Mesenchymal stem cell (in vitro differentiated cells and primary cell): ENCODE measurements at regions not wholly inside any gene's neighbourhood (a gene's known extent, or its start where the extent isn't known, plus 50 kb on each side); places are given as distances from the start of the nearest gene placed in this dataset.

Source experiments
- DNase-seq: peaks from one replicate; pipeline ENCODE4 v3.0.0-alpha.2; 2013
- H2AFZ ChIP-seq: one replicate; pipeline ENCODE4 v1.6.1; 2013; ENCODE audit warnings: low read depth, mild to moderate bottlenecking, control low read depth, inconsistent platforms, low read length, moderate library complexity
- H2AK5ac ChIP-seq: 2 replicates; pipeline ENCODE4 v1.6.1; 2013; ENCODE audit warnings: low read length, moderate library complexity, mild to moderate bottlenecking, inconsistent platforms; ENCODE audit not compliant: severe bottlenecking
- H2BK120ac ChIP-seq: one replicate; pipeline ENCODE4 v1.6.1; 2013; ENCODE audit warnings: low read depth, mild to moderate bottlenecking, inconsistent platforms, low read length, moderate library complexity
- H2BK12ac ChIP-seq, 2 experiments: one replicate each; pipeline ENCODE4 v1.6.1; 2013; ENCODE audit warnings: inconsistent platforms in 2 of 2, low read length in 2 of 2, mild to moderate bottlenecking in 2 of 2, moderate library complexity in 2 of 2, control low read depth in 1 of 2
- H2BK15ac ChIP-seq: one replicate; pipeline ENCODE4 v1.6.1; 2013; ENCODE audit warnings: mild to moderate bottlenecking, low read depth, inconsistent platforms; ENCODE audit not compliant: poor library complexity, severe bottlenecking
- H2BK5ac ChIP-seq: 2 replicates; pipeline ENCODE4 v1.6.1; 2013; ENCODE audit warnings: low read depth, mild to moderate bottlenecking, low read length, control low read depth, inconsistent platforms; ENCODE audit not compliant: poor library complexity, severe bottlenecking
- H3K14ac ChIP-seq, 2 experiments: one replicate each; pipeline ENCODE4 v1.6.1; 2013; ENCODE audit warnings: inconsistent platforms in 2 of 2, low read length in 2 of 2, control low read depth in 1 of 2, mild to moderate bottlenecking in 1 of 2, moderate library complexity in 1 of 2
- H3K18ac ChIP-seq, 2 experiments: one replicate each; pipeline ENCODE4 v1.6.1; 2013; ENCODE audit warnings: inconsistent platforms in 2 of 2, low read length in 2 of 2, control low read depth in 1 of 2, low read depth in 1 of 2, mild to moderate bottlenecking in 1 of 2
- H3K23ac ChIP-seq, 2 experiments: one replicate each; pipeline ENCODE4 v1.6.1; 2013; ENCODE audit warnings: inconsistent platforms in 2 of 2, low read length in 2 of 2, mild to moderate bottlenecking in 2 of 2, moderate library complexity in 2 of 2, control low read depth in 1 of 2
- H3K27ac ChIP-seq: 2 replicates; pipeline ENCODE4 v1.5.1; 2013; ENCODE audit warnings: mild to moderate bottlenecking, moderate library complexity, low read length, control low read depth, inconsistent platforms; ENCODE audit not compliant: poor library complexity, severe bottlenecking
- H3K27me3 ChIP-seq, 2 experiments: 2 replicates each; pipeline versions ENCODE4 v1.6.1 to v1.7.0; 2013; ENCODE audit warnings: low read length in 2 of 2, mild to moderate bottlenecking in 2 of 2, moderate library complexity in 2 of 2, control low read depth in 1 of 2, inconsistent platforms in 1 of 2; ENCODE audit not compliant: control insufficient read depth in 1 of 2, insufficient read depth in 1 of 2
- H3K36me3 ChIP-seq, 2 experiments: 2 replicates each; pipeline versions ENCODE4 v1.6.1 to v1.7.0; 2013; ENCODE audit warnings: low read length in 2 of 2, control low read depth in 1 of 2, inconsistent platforms in 1 of 2, low read depth in 1 of 2, mild to moderate bottlenecking in 1 of 2; ENCODE audit not compliant: insufficient read depth in 2 of 2, control insufficient read depth in 1 of 2
- H3K4ac ChIP-seq, 2 experiments: one replicate each; pipeline ENCODE4 v1.6.1; 2013; ENCODE audit warnings: inconsistent platforms in 2 of 2, low read length in 2 of 2, mild to moderate bottlenecking in 2 of 2, moderate library complexity in 2 of 2, control low read depth in 1 of 2, low read depth in 1 of 2
- H3K4me1 ChIP-seq: 2 replicates; pipeline ENCODE4 v1.6.1; 2013; ENCODE audit warnings: low read depth, low read length, control low read depth; ENCODE audit not compliant: control insufficient read depth, insufficient read depth
- H3K4me2 ChIP-seq: 2 replicates; pipeline ENCODE4 v1.6.1; 2013; ENCODE audit warnings: low read length, mild to moderate bottlenecking, inconsistent platforms; ENCODE audit not compliant: poor library complexity, severe bottlenecking
- H3K4me3 ChIP-seq, 2 experiments: 2 replicates each; pipeline versions ENCODE4 v1.5.1 to v1.7.0; 2013; ENCODE audit warnings: low read length in 2 of 2, mild to moderate bottlenecking in 2 of 2, control low read depth in 1 of 2, low read depth in 1 of 2; ENCODE audit not compliant: insufficient read depth in 1 of 2
- H3K79me1 ChIP-seq: replicated peaks from 2 replicates; pipeline ENCODE4 v1.6.1; 2013; ENCODE audit warnings: mild to moderate bottlenecking, control low read depth, low read length, inconsistent platforms; ENCODE audit not compliant: poor library complexity, severe bottlenecking
- H3K9ac ChIP-seq: 2 replicates; pipeline ENCODE4 v1.7.0; 2013; ENCODE audit warnings: mild to moderate bottlenecking, low read length, moderate library complexity
- H3K9me3 ChIP-seq: 2 replicates; pipeline ENCODE4 v1.7.0; 2013; ENCODE audit warnings: mild to moderate bottlenecking, low read length; ENCODE audit not compliant: control insufficient read depth
- H4K8ac ChIP-seq: one replicate; pipeline ENCODE4 v1.6.1; 2013; ENCODE audit warnings: inconsistent platforms, mild to moderate bottlenecking, low read length, moderate library complexity
- H4K91ac ChIP-seq: one replicate; pipeline ENCODE4 v1.6.1; 2013; ENCODE audit warnings: mild to moderate bottlenecking, low read length, inconsistent platforms
- WGBS: methylation state at CpG from one replicate; pipeline ENCODE4 v1.1.7; 2013; ENCODE audit warnings: mixed read lengths; 5-methylcytosine and 5-hydroxymethylcytosine counted together

GRCh38 chr13:76418404-76418803, 467.8 kb downstream of the KCTD12 start:
- Histone ChIP-seq H3K4ac (no peak overlapping the region), H3K27ac (no peak overlapping the region), H4K8ac (peak overlapping the region; percentile 77), H2BK5ac (no peak overlapping the region), H3K9ac (no peak overlapping the region), H2AK5ac (no peak overlapping the region), H3K4me3 (no peak overlapping the region), H3K14ac (no peak overlapping the region), H3K4me1 (no peaks in the 10 kb centered on the region), H2BK15ac (no peak overlapping the region), H3K9me3 (no peaks in the 10 kb centered on the region), H3K36me3 (no peaks in the 10 kb centered on the region), H3K79me1 (no peaks in the 10 kb centered on the region), H2BK12ac (no peak overlapping the region), H3K4me2 (no peak overlapping the region), H2BK120ac (no peak overlapping the region), H3K27me3 (no peaks in the 10 kb centered on the region), H2AFZ (no peak overlapping the region), H3K23ac (no peak overlapping the region), H3K18ac (no peak overlapping the region), H4K91ac (no peak overlapping the region)
- no peak for DNase-seq
- 36% methylated on average over 2 of the region's 2 CpGs for WGBS

- Histone ChIP-seq H2BK120ac (no peak overlapping the region), H2AFZ (no peak overlapping the region), H3K9ac (no peak overlapping the region), H3K14ac (no peak overlapping the region), H3K79me1 (no peaks in the 10 kb centered on the region), H3K4me1 (no peaks in the 10 kb centered on the region), H3K4me3 (no peak overlapping the region), H3K9me3 (no peaks in the 10 kb centered on the region), H4K91ac (no peak overlapping the region), H2BK15ac (no peak overlapping the region), H3K27ac (no peak overlapping the region), H2BK12ac (peak overlapping the region in 1 of 2 experiments; percentile 66), H3K4me2 (no peak overlapping the region), H4K8ac (no peak overlapping the region), H2BK5ac (no peak overlapping the region), H3K18ac (no peak overlapping the region), H3K27me3 (no peaks in the 10 kb centered on the region), H2AK5ac (no peak overlapping the region), H3K36me3 (no peaks in the 10 kb centered on the region), H3K4ac (no peak overlapping the region), H3K23ac (no peak overlapping the region)
- 58% methylated on average over 2 of the region's 2 CpGs for WGBS
- DNase-seq: peak; percentile 18
Observed at GRCh38 chr13:76414320-76414719, 471.9 kb downstream of the KCTD12 start.

DNA sequence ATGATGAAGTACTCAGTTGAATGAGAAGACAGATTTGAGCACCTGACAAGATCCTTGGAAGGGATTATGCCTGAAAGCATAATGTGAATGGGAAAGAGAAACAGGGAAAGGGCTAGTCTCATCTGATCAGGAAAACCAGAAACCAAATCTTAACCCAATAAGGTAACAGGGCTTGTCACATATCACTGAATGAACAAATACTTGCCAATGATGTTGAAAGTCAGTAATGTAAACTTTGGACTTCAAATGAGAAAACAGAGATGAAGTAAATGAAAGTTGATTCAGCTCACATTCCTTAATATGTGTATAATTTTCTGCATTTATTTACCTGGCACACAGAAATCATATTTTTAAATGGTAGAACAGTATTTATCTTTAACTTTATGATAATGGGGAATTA, 480.0 kb downstream of the KCTD12 start:
- Histone ChIP-seq H2BK5ac (no peak overlapping the region), H2AFZ (no peak overlapping the region), H4K91ac (no peak overlapping the region), H3K14ac (no peak overlapping the region), H3K9me3 (no peaks in the 10 kb centered on the region), H3K4me1 (no peaks in the 10 kb centered on the region), H3K18ac (no peak overlapping the region), H3K23ac (no peak overlapping the region), H2AK5ac (no peak overlapping the region), H3K4me3 (no peak overlapping the region), H3K4me2 (no peak overlapping the region), H3K79me1 (no peaks in the 10 kb centered on the region), H3K4ac (no peak overlapping the region), H3K27me3 (no peaks in the 10 kb centered on the region), H2BK120ac (no peak overlapping the region), H3K36me3 (no peaks in the 10 kb centered on the region), H3K9ac (no peak overlapping the region), H2BK12ac (no peak overlapping the region), H2BK15ac (no peak overlapping the region), H3K27ac (no peak overlapping the region), H4K8ac (no peak overlapping the region)
- peak; percentile 33 for DNase-seq

- H3K4me1 ChIP-seq: no peaks in the 10 kb centered on the region
- no peak overlapping the region for H3K27ac ChIP-seq
- H3K4me2 ChIP-seq: no peak overlapping the region
- no peak overlapping the region for H2BK5ac ChIP-seq
- no peak overlapping the region for H3K9ac ChIP-seq
- H2BK12ac ChIP-seq: no peak overlapping the region
- H3K9me3 ChIP-seq: no peaks in the 10 kb centered on the region
- no peak overlapping the region for H3K23ac ChIP-seq
- H2AK5ac ChIP-seq: peak overlapping the region; percentile 65
- H4K91ac ChIP-seq: no peak overlapping the region
- 57% methylated on average over 1 of the region's 1 CpG for WGBS
- H2BK120ac ChIP-seq: no peak overlapping the region
- no peak overlapping the region for H2BK15ac ChIP-seq
- H3K36me3 ChIP-seq: no peaks in the 10 kb centered on the region
- no peaks in the 10 kb centered on the region for H3K79me1 ChIP-seq
- H3K18ac ChIP-seq: no peak overlapping the region
- H3K4me3 ChIP-seq: peak overlapping the region in 1 of 2 experiments; percentile 21
- H2AFZ ChIP-seq: no peak overlapping the region
- H3K4ac ChIP-seq: peak overlapping the region in 1 of 2 experiments; percentile 16
- H3K14ac ChIP-seq: no peak overlapping the region
- H3K27me3 ChIP-seq: no peaks in the 10 kb centered on the region
- DNase-seq: no peak
- H4K8ac ChIP-seq: no peak overlapping the region
Observed at GRCh38 chr13:76398425-76398824, 487.8 kb downstream of the KCTD12 start.
